Keratinocyte (primary cell): ENCODE measurements at regions not wholly inside any gene's neighbourhood (a gene's known extent, or its start where the extent isn't known, plus 50 kb on each side); places are given as distances from the start of the nearest gene placed in this dataset.

Source experiments
- DNase-seq: peaks from one replicate; pipeline ENCODE4 v3.0.0-alpha.2; 2011; ENCODE audit warnings: low read depth, missing footprints, low spot score
- FAIRE-seq: peaks from 2 replicates; lab custom pipeline; 2011; peaks lifted over from hg19 to GRCh38; lab: Jason Lieb, UNC
- H2AFZ ChIP-seq: 2 replicates; pipeline ENCODE4 v1.6.0; 2012; ENCODE audit warnings: low read length, control low read depth, inconsistent platforms; ENCODE audit not compliant: control insufficient read depth
- H3K27ac ChIP-seq: 2 replicates; pipeline ENCODE4 v1.5.1; 2011; ENCODE audit warnings: low read length; ENCODE audit not compliant: control insufficient read depth, insufficient read depth
- H3K27me3 ChIP-seq: 3 replicates; pipeline ENCODE4 v1.6.0; 2011; ENCODE audit warnings: low read length; ENCODE audit not compliant: control insufficient read depth, insufficient read depth; ENCODE audit errors: extremely low read depth
- H3K36me3 ChIP-seq, 2 experiments: 2 replicates in 1 of 2; 3 replicates in 1 of 2; pipeline ENCODE4 v1.5.1; 2011; ENCODE audit warnings: low read length in 2 of 2, mild to moderate bottlenecking in 1 of 2; ENCODE audit not compliant: control insufficient read depth in 2 of 2, insufficient read depth in 2 of 2; ENCODE audit errors: extremely low read depth in 1 of 2
- H3K4me1 ChIP-seq: 3 replicates; pipeline ENCODE4 v1.5.1; 2011; ENCODE audit warnings: low read length; ENCODE audit not compliant: control insufficient read depth, insufficient read depth; ENCODE audit errors: extremely low read depth
- H3K4me2 ChIP-seq: 3 replicates; pipeline ENCODE4 v1.6.0; 2011; ENCODE audit warnings: low read depth, low read length; ENCODE audit not compliant: control insufficient read depth, insufficient read depth; ENCODE audit errors: extremely low read depth
- H3K4me3 ChIP-seq, 3 experiments: fragments of 200-600 bp in 1 of 3; sonication (generic) in 1 of 3; 2 replicates in 2 of 3; 3 replicates in 1 of 3; pipeline ENCODE4 v1.5.1; 2011 to 2016; ENCODE audit warnings: low read length in 3 of 3, mild to moderate bottlenecking in 3 of 3, control low read depth in 2 of 3, inconsistent platforms in 1 of 3, low read depth in 1 of 3, mixed read lengths in 1 of 3, mixed run types in 1 of 3, moderate library complexity in 1 of 3; ENCODE audit not compliant: control insufficient read depth in 2 of 3, insufficient read depth in 2 of 3; ENCODE audit errors: extremely low read depth in 1 of 3
- H3K79me2 ChIP-seq: 2 replicates; pipeline ENCODE4 v1.6.0; 2012; ENCODE audit warnings: low read length; ENCODE audit not compliant: control insufficient read depth, insufficient read depth
- H3K9ac ChIP-seq: 3 replicates; pipeline ENCODE4 v1.6.0; 2011; ENCODE audit warnings: low read length; ENCODE audit not compliant: control insufficient read depth, insufficient read depth; ENCODE audit errors: extremely low read depth
- H3K9me1 ChIP-seq: 3 replicates; pipeline ENCODE4 v1.6.0; 2011; ENCODE audit warnings: low read length; ENCODE audit not compliant: control insufficient read depth, insufficient read depth; ENCODE audit errors: extremely low read depth
- H3K9me3 ChIP-seq: 2 replicates; pipeline ENCODE4 v1.5.1; 2012; ENCODE audit warnings: low read depth, low read length; ENCODE audit not compliant: control insufficient read depth
- H4K20me1 ChIP-seq: 3 replicates; pipeline ENCODE4 v1.6.0; 2011; ENCODE audit warnings: low read length; ENCODE audit not compliant: control insufficient read depth, insufficient read depth; ENCODE audit errors: extremely low read depth
- CTCF ChIP-seq, 3 experiments: IDR thresholded peaks in 1 of 3; conservative IDR thresholded peaks in 1 of 3; optimal IDR thresholded peaks in 1 of 3; 2 replicates in 2 of 3; 3 replicates in 1 of 3; pipeline versions ENCODE3 to v1.5.1; 2011; ENCODE audit warnings: low read length in 3 of 3, mild to moderate bottlenecking in 3 of 3, moderate library complexity in 2 of 3, control low read depth in 1 of 3, inconsistent platforms in 1 of 3; ENCODE audit not compliant: insufficient read depth in 2 of 3; ENCODE audit errors: extremely low read depth in 1 of 3
- EZH2 ChIP-seq: IDR thresholded peaks from one replicate; pipeline ENCODE4 v1.6.1; 2012; ENCODE audit warnings: inconsistent platforms, mild to moderate bottlenecking, low read length, moderate library complexity
- dilution Hi-C: fragments of 300-500 bp; cut with MboI; formaldehyde crosslinking; loops from one replicate; pipeline ENCODE4 v1.7.0; 2020; ENCODE audit warnings: low sequenced_read_pairs; ENCODE audit not compliant: extremely low pct_ligation_motif_present

- no peaks in the 10 kb centered on the region for H3K27me3 ChIP-seq
- no peaks in the 10 kb centered on the region for H3K79me2 ChIP-seq
- TF ChIP-seq EZH2 (no peak), CTCF (optimal IDR thresholded peaks at IDR 0.05 in 1 of 3, IDR thresholded peaks at IDR 0.05 in 1 of 3, conservative IDR thresholded peaks at IDR 0.05 in 1 of 3; ENCODE audit: extremely low read depth in 1 of 3, insufficient read depth in 2 of 3, low read length in 3 of 3) (no peak)
- H3K9me1 ChIP-seq, result no peaks in the 10 kb centered on the region
- dilution Hi-C loops, result no loop called here
- no peak overlapping the region for H2AFZ ChIP-seq
- no peak overlapping the region for H3K27ac ChIP-seq
- no peak overlapping the region for H3K9ac ChIP-seq
- no peaks in the 10 kb centered on the region for H3K36me3 ChIP-seq
- no peaks in the 10 kb centered on the region for H3K9me3 ChIP-seq
- no peak overlapping the region for H3K4me2 ChIP-seq
- no peak overlapping the region for H3K4me3 ChIP-seq
- no peaks in the 10 kb centered on the region for H3K4me1 ChIP-seq
- H4K20me1 ChIP-seq, result no peaks in the 10 kb centered on the region
- DNase-seq (no peak), FAIRE-seq (no peak)
Measured at GRCh38 chr5:88109818-88110217, 158.8 kb downstream of the TMEM161B start.

- no peak for FAIRE-seq
- Histone ChIP-seq H3K4me3 (no peak overlapping the region), H4K20me1 (no peaks in the 10 kb centered on the region), H3K9me1 (no peaks in the 10 kb centered on the region), H2AFZ (no peak overlapping the region), H3K9me3 (no peaks in the 10 kb centered on the region), H3K4me1 (no peaks in the 10 kb centered on the region), H3K27me3 (no peaks in the 10 kb centered on the region), H3K79me2 (no peaks in the 10 kb centered on the region), H3K4me2 (no peak overlapping the region), H3K36me3 (no peaks in the 10 kb centered on the region), H3K27ac (no peak overlapping the region), H3K9ac (no peak overlapping the region)
- no peak for TF ChIP-seq EZH2
- TF ChIP-seq CTCF (optimal IDR thresholded peaks at IDR 0.05 in 1 of 3, IDR thresholded peaks at IDR 0.05 in 1 of 3, conservative IDR thresholded peaks at IDR 0.05 in 1 of 3; ENCODE audit: extremely low read depth in 1 of 3, insufficient read depth in 2 of 3, low read length in 3 of 3), result no peak
- DNase-seq, result no peak
- dilution Hi-C loops, result no loop called here
Measured at GRCh38 chr5:88108490-88109279, 160.0 kb downstream of the TMEM161B start.
